Trophoblast cell (in vitro differentiated cells and primary cell): ENCODE measurements at regions not wholly inside any gene's neighbourhood (a gene's known extent, or its start where the extent isn't known, plus 50 kb on each side); places are given as distances from the start of the nearest gene placed in this dataset.

Source experiments
- DNase-seq, 2 donors: peaks; one replicate each; pipeline ENCODE4 v3.0.0-alpha.2; 2016
- H2AFZ ChIP-seq: 2 replicates; pipeline ENCODE4 v1.6.1; 2013; ENCODE audit warnings: low read length, moderate library complexity, mild to moderate bottlenecking; ENCODE audit not compliant: insufficient read depth, poor library complexity
- H2AK5ac ChIP-seq: 2 replicates; pipeline ENCODE4 v1.6.1; 2013; ENCODE audit warnings: mild to moderate bottlenecking, low read length
- H2BK120ac ChIP-seq: 2 replicates; pipeline ENCODE4 v1.6.1; 2013; ENCODE audit warnings: low read length, mild to moderate bottlenecking, moderate library complexity; ENCODE audit not compliant: insufficient read depth, poor library complexity
- H2BK12ac ChIP-seq: 2 replicates; pipeline ENCODE4 v1.6.1; 2013; ENCODE audit warnings: mild to moderate bottlenecking, low read length, moderate library complexity
- H2BK5ac ChIP-seq: 2 replicates; pipeline ENCODE4 v1.6.1; 2013; ENCODE audit warnings: low read length, low read depth, moderate library complexity, mild to moderate bottlenecking; ENCODE audit not compliant: poor library complexity
- H3K14ac ChIP-seq: 2 replicates; pipeline ENCODE4 v1.6.1; 2013; ENCODE audit warnings: mild to moderate bottlenecking, low read length
- H3K18ac ChIP-seq: 2 replicates; pipeline ENCODE4 v1.6.1; 2013; ENCODE audit warnings: mild to moderate bottlenecking, low read length
- H3K23ac ChIP-seq: 2 replicates; pipeline ENCODE4 v1.6.1; 2013; ENCODE audit warnings: low read length
- H3K27ac ChIP-seq: 2 replicates; pipeline ENCODE4 v1.5.1; 2013; ENCODE audit warnings: low read depth, mild to moderate bottlenecking, inconsistent platforms, low read length, moderate library complexity
- H3K27me3 ChIP-seq: 2 replicates; pipeline ENCODE4 v1.6.1; 2013; ENCODE audit warnings: inconsistent platforms, mild to moderate bottlenecking, low read length, moderate library complexity; ENCODE audit not compliant: insufficient read depth
- H3K36me3 ChIP-seq, 2 experiments: 1 replicate in 1 of 2; 2 replicates in 1 of 2; pipeline ENCODE4 v1.6.1; 2013; ENCODE audit warnings: low read length in 2 of 2, mild to moderate bottlenecking in 2 of 2, moderate library complexity in 1 of 2; ENCODE audit not compliant: insufficient read depth in 2 of 2, control insufficient read depth in 1 of 2
- H3K4ac ChIP-seq: 2 replicates; pipeline ENCODE4 v1.6.1; 2013; ENCODE audit warnings: low read depth, mild to moderate bottlenecking, low read length, moderate library complexity
- H3K4me1 ChIP-seq, 2 experiments: 1 replicate in 1 of 2; 2 replicates in 1 of 2; pipeline ENCODE4 v1.6.1; 2013; ENCODE audit warnings: low read length in 2 of 2, mild to moderate bottlenecking in 2 of 2, moderate library complexity in 1 of 2; ENCODE audit not compliant: insufficient read depth in 2 of 2, control insufficient read depth in 1 of 2
- H3K4me2 ChIP-seq: 2 replicates; pipeline ENCODE4 v1.6.1; 2013; ENCODE audit warnings: inconsistent platforms, mild to moderate bottlenecking, low read length, moderate library complexity
- H3K4me3 ChIP-seq: 2 replicates; pipeline ENCODE4 v1.5.1; 2013; ENCODE audit warnings: mild to moderate bottlenecking, low read depth, low read length, inconsistent platforms
- H3K79me1 ChIP-seq: one replicate; pipeline ENCODE4 v1.6.1; 2013; ENCODE audit warnings: low read length
- H3K79me2 ChIP-seq: 2 replicates; pipeline ENCODE4 v1.6.1; 2013; ENCODE audit warnings: low read length, mild to moderate bottlenecking; ENCODE audit not compliant: control insufficient read depth, insufficient read depth, poor library complexity
- H3K9ac ChIP-seq: 2 replicates; pipeline ENCODE4 v1.6.1; 2013; ENCODE audit warnings: mild to moderate bottlenecking, low read length
- H3K9me3 ChIP-seq: 2 replicates; pipeline ENCODE4 v1.6.1; 2013; ENCODE audit warnings: low read depth, mild to moderate bottlenecking, control low read depth, inconsistent platforms, low read length; ENCODE audit not compliant: insufficient read depth
- H4K12ac ChIP-seq: 2 replicates; pipeline ENCODE4 v1.6.1; 2013; ENCODE audit warnings: low read depth, mild to moderate bottlenecking, low read length, moderate library complexity
- H4K8ac ChIP-seq: 2 replicates; pipeline ENCODE4 v1.6.1; 2013; ENCODE audit warnings: low read depth, mild to moderate bottlenecking, low read length, moderate library complexity
- H4K91ac ChIP-seq: one replicate; pipeline ENCODE4 v1.6.1; 2013; ENCODE audit warnings: low read depth, mild to moderate bottlenecking, low read length, moderate library complexity
- WGBS: extraction: QIAGEN DNeasy Blood & Tissue Kit; methylation state at CpG from one replicate; pipeline ENCODE4 v1.1.7; 2013; ENCODE audit warnings: missing lambda C conversion rate; ENCODE audit not compliant: insufficient read length, insufficient coverage; ENCODE audit errors: extremely low coverage; 5-methylcytosine and 5-hydroxymethylcytosine counted together

- no peak overlapping the region for H3K4me3 ChIP-seq
- no peak overlapping the region for H2BK5ac ChIP-seq
- H2AK5ac ChIP-seq = no peak overlapping the region
- no peak overlapping the region for H3K4me2 ChIP-seq
- no peaks in the 10 kb centered on the region for H3K4me1 ChIP-seq
- H3K9ac ChIP-seq = no peak overlapping the region
- H2AFZ ChIP-seq = no peak overlapping the region
- no peak overlapping the region for H3K23ac ChIP-seq
- H2BK12ac ChIP-seq = no peak overlapping the region
- H4K91ac ChIP-seq = no peak overlapping the region
- no peaks in the 10 kb centered on the region for H3K79me1 ChIP-seq
- no peak overlapping the region for H3K27ac ChIP-seq
- no peak overlapping the region for H2BK120ac ChIP-seq
- H3K18ac ChIP-seq = no peak overlapping the region
- no peaks in the 10 kb centered on the region for H3K9me3 ChIP-seq
- H3K14ac ChIP-seq = no peak overlapping the region
- no CpG with 5 or more reads among the region's 2 CpGs for WGBS
- no peak for DNase-seq
- H4K12ac ChIP-seq = no peak overlapping the region
- H3K36me3 ChIP-seq = no peaks in the 10 kb centered on the region
- no peak overlapping the region for H4K8ac ChIP-seq
- H3K79me2 ChIP-seq = no peaks in the 10 kb centered on the region
- no peak overlapping the region for H3K4ac ChIP-seq
- no peaks in the 10 kb centered on the region for H3K27me3 ChIP-seq
Measured at GRCh38 chr9:11743356-11743755, 949.8 kb upstream of the TYRP1 start.

DNA sequence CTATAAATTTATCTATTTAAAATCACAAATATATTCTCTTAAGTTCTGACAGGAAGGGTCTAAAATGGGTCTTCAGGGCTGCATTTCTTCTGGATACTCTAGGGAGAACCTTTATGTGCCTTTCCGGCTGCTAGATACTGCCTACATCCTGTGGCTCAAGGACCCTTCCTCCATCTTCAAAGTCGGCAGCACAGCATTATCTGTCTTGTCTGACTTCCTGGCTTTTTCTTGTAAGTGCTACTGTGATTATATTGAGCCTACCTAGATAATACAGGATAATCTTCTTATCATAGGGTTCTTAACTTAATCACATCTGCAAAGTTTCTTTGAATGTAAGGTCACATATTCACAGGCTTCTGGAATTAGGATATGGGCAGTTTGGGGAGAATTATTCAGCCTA lies 943.8 kb upstream of the TYRP1 start:
- WGBS = no CpG with 5 or more reads among the region's 2 CpGs
- H3K9ac ChIP-seq = no peak overlapping the region
- H3K14ac ChIP-seq = no peak overlapping the region
- no peaks in the 10 kb centered on the region for H3K27me3 ChIP-seq
- H4K91ac ChIP-seq = no peak overlapping the region
- H3K9me3 ChIP-seq = no peaks in the 10 kb centered on the region
- H3K79me1 ChIP-seq = no peaks in the 10 kb centered on the region
- H3K23ac ChIP-seq = no peak overlapping the region
- no peak overlapping the region for H3K4me3 ChIP-seq
- H4K8ac ChIP-seq = no peak overlapping the region
- H3K18ac ChIP-seq = no peak overlapping the region
- H3K4me1 ChIP-seq = no peaks in the 10 kb centered on the region
- H2BK5ac ChIP-seq = no peak overlapping the region
- no peak overlapping the region for H2BK120ac ChIP-seq
- no peak overlapping the region for H3K4ac ChIP-seq
- no peaks in the 10 kb centered on the region for H3K79me2 ChIP-seq
- H3K27ac ChIP-seq = no peak overlapping the region
- no peak overlapping the region for H4K12ac ChIP-seq
- no peak for DNase-seq
- no peak overlapping the region for H2AFZ ChIP-seq
- no peak overlapping the region for H2AK5ac ChIP-seq
- H3K4me2 ChIP-seq = no peak overlapping the region
- H3K36me3 ChIP-seq = no peaks in the 10 kb centered on the region
- H2BK12ac ChIP-seq = no peak overlapping the region

DNA sequence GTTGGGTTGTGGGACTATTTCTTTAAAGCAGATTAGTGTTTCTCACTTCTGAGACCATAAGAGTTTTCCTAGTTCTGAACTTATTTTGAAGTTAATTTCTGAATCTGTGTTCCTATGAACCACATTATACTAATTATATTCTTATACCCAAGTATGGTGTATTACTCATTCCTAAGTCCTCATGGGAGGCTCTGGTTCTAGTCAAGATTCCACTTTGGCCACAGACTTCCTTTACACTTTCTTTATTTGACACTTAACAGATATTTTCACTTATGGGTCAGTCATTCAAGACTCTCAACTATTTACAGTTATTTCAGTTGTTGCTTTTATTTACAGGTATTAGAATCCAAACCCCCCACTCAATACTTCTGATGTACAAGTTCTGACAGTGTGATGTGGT lies 937.2 kb upstream of the TYRP1 start:
- no peak overlapping the region for H2AFZ ChIP-seq
- no peak overlapping the region for H3K4ac ChIP-seq
- H3K14ac ChIP-seq = no peak overlapping the region
- no peak overlapping the region for H2BK120ac ChIP-seq
- DNase-seq = no peak
- H3K79me1 ChIP-seq = no peaks in the 10 kb centered on the region
- no peak overlapping the region for H2AK5ac ChIP-seq
- H4K91ac ChIP-seq = no peak overlapping the region
- no peak overlapping the region for H3K18ac ChIP-seq
- no peak overlapping the region for H2BK5ac ChIP-seq
- H3K9ac ChIP-seq = no peak overlapping the region
- no peak overlapping the region for H3K4me2 ChIP-seq
- no peak overlapping the region for H2BK12ac ChIP-seq
- no peak overlapping the region for H3K27ac ChIP-seq
- H3K23ac ChIP-seq = no peak overlapping the region
- no peak overlapping the region for H3K4me3 ChIP-seq
- no peaks in the 10 kb centered on the region for H3K79me2 ChIP-seq
- no peaks in the 10 kb centered on the region for H3K36me3 ChIP-seq
- no peaks in the 10 kb centered on the region for H3K27me3 ChIP-seq
- H4K8ac ChIP-seq = no peak overlapping the region
- H4K12ac ChIP-seq = no peak overlapping the region
- H3K4me1 ChIP-seq = no peaks in the 10 kb centered on the region
- H3K9me3 ChIP-seq = no peaks in the 10 kb centered on the region

DNA sequence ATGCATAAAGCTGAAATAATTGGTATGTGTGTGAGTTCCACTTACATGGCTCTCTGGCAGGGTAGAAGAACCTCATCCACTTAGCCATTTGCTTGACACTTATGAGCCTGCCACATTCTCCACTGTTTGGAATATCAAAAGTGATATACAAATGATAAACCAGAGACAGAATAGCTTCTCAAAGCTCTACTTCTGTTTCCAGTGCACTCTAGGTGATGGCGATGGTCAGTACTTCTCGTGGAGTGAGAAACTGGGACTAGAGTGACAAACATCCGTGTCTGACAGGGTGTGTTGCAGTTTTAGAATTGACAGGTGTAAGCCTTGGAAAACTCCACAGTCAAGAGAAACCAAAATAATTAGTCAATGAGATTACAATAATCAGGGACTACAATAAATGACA lies 935.8 kb upstream of the TYRP1 start:
- no peak overlapping the region for H3K23ac ChIP-seq
- no peak overlapping the region for H2BK5ac ChIP-seq
- no peak overlapping the region for H4K12ac ChIP-seq
- no peak overlapping the region for H3K27ac ChIP-seq
- no peak overlapping the region for H2AFZ ChIP-seq
- H3K79me1 ChIP-seq = no peaks in the 10 kb centered on the region
- no peak overlapping the region for H3K4ac ChIP-seq
- no peak for DNase-seq
- H3K27me3 ChIP-seq = no peaks in the 10 kb centered on the region
- H3K9me3 ChIP-seq = no peaks in the 10 kb centered on the region
- H2AK5ac ChIP-seq = no peak overlapping the region
- H4K91ac ChIP-seq = no peak overlapping the region
- H3K79me2 ChIP-seq = no peaks in the 10 kb centered on the region
- no peak overlapping the region for H3K4me2 ChIP-seq
- no peak overlapping the region for H3K9ac ChIP-seq
- no CpG with 5 or more reads among the region's 3 CpGs for WGBS
- no peaks in the 10 kb centered on the region for H3K4me1 ChIP-seq
- H2BK12ac ChIP-seq = no peak overlapping the region
- H3K36me3 ChIP-seq = no peaks in the 10 kb centered on the region
- no peak overlapping the region for H2BK120ac ChIP-seq
- H4K8ac ChIP-seq = no peak overlapping the region
- H3K18ac ChIP-seq = no peak overlapping the region
- H3K4me3 ChIP-seq = no peak overlapping the region
- H3K14ac ChIP-seq = no peak overlapping the region

DNA sequence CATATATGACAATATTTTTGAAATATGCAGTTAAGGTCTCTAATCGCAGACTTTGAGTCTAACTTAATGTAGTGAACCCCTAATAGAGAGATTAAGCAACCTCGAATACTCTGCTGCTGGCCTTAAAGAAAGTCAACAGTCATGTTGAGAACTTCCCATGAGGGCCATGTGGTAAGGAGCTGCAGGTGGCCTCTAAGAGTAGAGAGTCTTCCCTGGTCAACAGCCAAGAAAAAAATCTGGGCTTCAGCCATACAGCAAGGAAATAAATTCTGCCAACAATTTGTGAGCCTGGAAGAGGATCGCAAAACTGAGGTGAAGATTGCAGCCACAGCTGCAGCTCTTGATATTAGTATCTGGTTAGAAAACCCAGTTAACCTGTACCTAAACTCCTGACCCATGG lies 935.2 kb upstream of the TYRP1 start:
- Histone ChIP-seq H2AFZ (no peak overlapping the region), H3K4me2 (no peak overlapping the region), H3K27ac (no peak overlapping the region), H3K18ac (no peak overlapping the region), H3K14ac (no peak overlapping the region), H3K4me3 (no peak overlapping the region), H2BK12ac (no peak overlapping the region), H3K27me3 (no peaks in the 10 kb centered on the region), H3K79me1 (no peaks in the 10 kb centered on the region), H3K23ac (no peak overlapping the region), H3K4me1 (no peaks in the 10 kb centered on the region), H3K79me2 (no peaks in the 10 kb centered on the region), H2BK5ac (no peak overlapping the region), H2AK5ac (no peak overlapping the region), H2BK120ac (no peak overlapping the region), H4K12ac (no peak overlapping the region), H4K8ac (no peak overlapping the region), H3K9ac (no peak overlapping the region), H3K9me3 (no peaks in the 10 kb centered on the region), H3K4ac (no peak overlapping the region), H4K91ac (no peak overlapping the region), H3K36me3 (no peaks in the 10 kb centered on the region)
- DNase-seq = no peak
- no CpG with 5 or more reads among the region's 3 CpGs for WGBS
